ENCODE measurements at regions not wholly inside any gene's neighbourhood (a gene's known extent, or its start where the extent isn't known, plus 50 kb on each side); places are given as distances from the start of the nearest gene placed in this dataset.

- Histone ChIP-seq H3K9ac (ENCODE audit: insufficient read depth in 1 of 2, low read depth in 2 of 2, low read length in 2 of 2) (no peak overlapping the region), H3K36me3 (ENCODE audit: control insufficient read depth, insufficient read depth, low read length) (no peaks in the 10 kb centered on the region), H3K27me3 (ENCODE audit: control insufficient read depth in 2 of 2, insufficient read depth in 2 of 2, low read length in 2 of 2) (no peaks in the 10 kb centered on the region), H3K9me3 (replicated peaks; ENCODE audit: control insufficient read depth, insufficient read depth, low read depth, low read length) (no peaks in the 10 kb centered on the region), H3K4me2 (ENCODE audit: insufficient read depth, low read length) (no peak overlapping the region), H2AFZ (ENCODE audit: low read depth, low read length) (no peak overlapping the region), H3K27ac (ENCODE audit: extremely low read depth, low read depth, low read length) (no peak overlapping the region), H3K79me2 (ENCODE audit: control insufficient read depth, insufficient read depth, low read length) (no peaks in the 10 kb centered on the region), H3K4me1 (replicated peaks in 1 of 2; ENCODE audit: control insufficient read depth in 2 of 2, insufficient read depth in 2 of 2, low read length in 2 of 2) (no peaks in the 10 kb centered on the region), H4K20me1 (replicated peaks; ENCODE audit: control insufficient read depth, insufficient read depth, low read length) (no peaks in the 10 kb centered on the region), H3K9me1 (ENCODE audit: control insufficient read depth, insufficient read depth, low read length) (no peaks in the 10 kb centered on the region), H3K4me3 (no peak overlapping the region)
- ChIA-PET CTCF (ENCODE audit: low intra/inter-chr PET ratio) (no interaction called here), POLR2A (no interaction called here)
- BruUV-seq (replicated peaks) = no TSS peak
- 0% methylated on average over 1 of the region's 1 CpG for WGBS (ENCODE audit: insufficient coverage, low coverage, missing lambda C conversion rate)
- intact Hi-C loops (cut with micrococcal nuclease) (no loop called here), in situ Hi-C loops (cut with MboI) (no loop called here)
- FAIRE-seq (no peak), DNase-seq (ENCODE audit: extremely low read depth in 1 of 4, low spot score in 3 of 4) (no peak), ATAC-seq (no peak)
- TF ChIP-seq EZH2 (IDR thresholded peaks at IDR 0.05; ENCODE audit: borderline replicate concordance, low read depth, low read length) (no peak), SIRT6 (IDR thresholded peaks at IDR 0.05; ENCODE audit: low read depth, low read length) (no peak), NFATC3 (IDR thresholded peaks at IDR 0.05) (no peak), HOXB6 (CRISPR knock-in tag; IDR thresholded peaks at IDR 0.05; ENCODE audit: borderline replicate concordance) (no peak), PTRF (tag; IDR thresholded peaks at IDR 0.05) (no peak), STAG1 (CRISPR knock-in tag; IDR thresholded peaks at IDR 0.05; ENCODE audit: borderline replicate concordance) (no peak), PHF8 (IDR thresholded peaks at IDR 0.05; ENCODE audit: borderline replicate concordance, low read length) (no peak), ID3 (CRISPR knock-in tag; IDR thresholded peaks at IDR 0.05) (no peak), ID3 (tag; IDR thresholded peaks at IDR 0.05) (no peak), TEAD1 (CRISPR knock-in tag; IDR thresholded peaks at IDR 0.05) (no peak), CBFB (CRISPR knock-in tag; IDR thresholded peaks at IDR 0.05) (no peak), HMG20B (CRISPR knock-in tag; IDR thresholded peaks at IDR 0.05) (no peak), LCOR (CRISPR knock-in tag; IDR thresholded peaks at IDR 0.05) (no peak), ZNF696 (CRISPR knock-in tag; conservative IDR thresholded peaks at IDR 0.05) (no peak), SP2 (IDR thresholded peaks at IDR 0.05; ENCODE audit: extremely low read depth, low read depth, low read length, poor library complexity, severe bottlenecking) (no peak), TFAP4 (CRISPR knock-in tag; IDR thresholded peaks at IDR 0.05; ENCODE audit: borderline replicate concordance) (no peak), ESRRA (IDR thresholded peaks at IDR 0.05; ENCODE audit: borderline replicate concordance, low read depth) (no peak), ZNF699 (CRISPR knock-in tag; IDR thresholded peaks at IDR 0.05; ENCODE audit: insufficient replicate concordance) (no peak)
Observed at GRCh38 chr14:53885136-53885640, 71.4 kb downstream of the BMP4 start.
